Stimulated activated effector memory CD8-positive, alpha-beta T cell treated with anti-CD3 and anti-CD28 coated beads, Interleukin-12 subunit alpha, Interleukin-12 subunit beta, amount 100 ng/mL, for 72 hours (primary cell): ENCODE measurements at regions not wholly inside any gene's neighbourhood (a gene's known extent, or its start where the extent isn't known, plus 50 kb on each side); places are given as distances from the start of the nearest gene placed in this dataset.
"Not testable (repeated sequence)": the region's sequence is repeated elsewhere in the genome, so short reads cannot be mapped to it uniquely, and the experiment has no call there.

ENCODE experiments used
- ATAC-seq: fragments of 150-1000 bp; cut with Tn5 transposase; 2 replicates; pipeline ENCODE4 v1.10.0; 2021
- DNase-seq, 2 donors: peaks; one replicate each; pipeline ENCODE4 v3.0.0; 2021 to 2022; ENCODE audit warnings: low spot score in 2 of 2
- H3K27ac Mint-ChIP-seq: one replicate; pipeline ENCODE4 v1.8.0; 2022; ENCODE audit warnings: mild to moderate bottlenecking, mixed read lengths
- H3K36me3 Mint-ChIP-seq: one replicate; pipeline ENCODE4 v1.8.0; 2022; ENCODE audit warnings: mild to moderate bottlenecking, mixed read lengths
- H3K4me1 Mint-ChIP-seq: one replicate; pipeline ENCODE4 v1.8.0; 2022; ENCODE audit warnings: mixed read lengths
- H3K4me3 Mint-ChIP-seq: one replicate; pipeline ENCODE4 v1.8.0; 2022; ENCODE audit warnings: mild to moderate bottlenecking, mixed read lengths
- H3K9me3 Mint-ChIP-seq: one replicate; pipeline ENCODE4 v1.8.0; 2022; ENCODE audit warnings: mixed read lengths

- Mint-ChIP-seq H3K4me3 (no peak overlapping the region), H3K4me1 (no peaks in the 10 kb centered on the region), H3K9me3 (no peaks in the 10 kb centered on the region), H3K36me3 (no peaks in the 10 kb centered on the region), H3K27ac (no peak overlapping the region)
- no peak for ATAC-seq
- DNase-seq = no peak
Measured at GRCh38 chr12:131282292-131283080, 328.8 kb downstream of the ADGRD1 start.

- ATAC-seq (no peak), DNase-seq (no peak)
- Mint-ChIP-seq H3K4me3 (no peak overlapping the region), H3K36me3 (no peaks in the 10 kb centered on the region), H3K27ac (no peak overlapping the region), H3K4me1 (no peaks in the 10 kb centered on the region), H3K9me3 (no peaks in the 10 kb centered on the region)
Measured at GRCh38 chr12:131283191-131283861, 329.6 kb downstream of the ADGRD1 start.

- not testable (repeated sequence) for H3K4me1 Mint-ChIP-seq, H3K4me3 Mint-ChIP-seq, H3K36me3 Mint-ChIP-seq, H3K9me3 Mint-ChIP-seq, H3K27ac Mint-ChIP-seq, DNase-seq
- ATAC-seq = peak; percentile 48
Measured at GRCh38 chr12:131283862-131284825, 330.4 kb downstream of the ADGRD1 start.

- ATAC-seq, H3K36me3 Mint-ChIP-seq, H3K4me3 Mint-ChIP-seq, H3K9me3 Mint-ChIP-seq, DNase-seq, H3K27ac Mint-ChIP-seq, H3K4me1 Mint-ChIP-seq: not testable (repeated sequence)
Measured at GRCh38 chr12:131284954-131285904, 331.5 kb downstream of the ADGRD1 start.

GRCh38 chr12:131285905-131286295 is 332.2 kb downstream of the ADGRD1 start:
- not testable (repeated sequence) for H3K4me1 Mint-ChIP-seq, H3K9me3 Mint-ChIP-seq, DNase-seq, ATAC-seq, H3K4me3 Mint-ChIP-seq, H3K36me3 Mint-ChIP-seq, H3K27ac Mint-ChIP-seq

GRCh38 chr12:131286301-131286700 is 332.6 kb downstream of the ADGRD1 start:
- H3K27ac Mint-ChIP-seq, DNase-seq, H3K4me3 Mint-ChIP-seq, H3K4me1 Mint-ChIP-seq, H3K36me3 Mint-ChIP-seq, ATAC-seq, H3K9me3 Mint-ChIP-seq: not testable (repeated sequence)

GRCh38 chr12:131287015-131287937 is 333.6 kb downstream of the ADGRD1 start:
- no peak overlapping the region for H3K4me3 Mint-ChIP-seq
- no peak overlapping the region for H3K27ac Mint-ChIP-seq
- H3K4me1 Mint-ChIP-seq = no peaks in the 10 kb centered on the region
- H3K9me3 Mint-ChIP-seq = no peaks in the 10 kb centered on the region
- no peaks in the 10 kb centered on the region for H3K36me3 Mint-ChIP-seq
- ATAC-seq (no peak), DNase-seq (no peak)

- Mint-ChIP-seq H3K4me1 (no peaks in the 10 kb centered on the region), H3K9me3 (no peaks in the 10 kb centered on the region), H3K27ac (no peak overlapping the region), H3K4me3 (no peak overlapping the region), H3K36me3 (no peaks in the 10 kb centered on the region)
- no peak for ATAC-seq
- DNase-seq = no peak
Measured at GRCh38 chr12:131287938-131288764, 334.4 kb downstream of the ADGRD1 start.

GRCh38 chr12:131288765-131289695 is 335.3 kb downstream of the ADGRD1 start:
- H3K27ac Mint-ChIP-seq, H3K36me3 Mint-ChIP-seq, H3K4me3 Mint-ChIP-seq, H3K9me3 Mint-ChIP-seq, H3K4me1 Mint-ChIP-seq, ATAC-seq, DNase-seq: not testable (repeated sequence)

GRCh38 chr12:131289807-131290206 is 336.1 kb downstream of the ADGRD1 start:
- H3K4me3 Mint-ChIP-seq, ATAC-seq, H3K9me3 Mint-ChIP-seq, H3K36me3 Mint-ChIP-seq, DNase-seq, H3K4me1 Mint-ChIP-seq, H3K27ac Mint-ChIP-seq: not testable (repeated sequence)

GRCh38 chr12:131290255-131290959 is 336.7 kb downstream of the ADGRD1 start:
- no peak for ATAC-seq
- H3K27ac Mint-ChIP-seq = no peak overlapping the region

More at GRCh38 chr12:131290255-131290959, 336.7 kb downstream of the ADGRD1 start:
- Mint-ChIP-seq H3K4me3 (no peak overlapping the region), H3K9me3 (no peaks in the 10 kb centered on the region), H3K4me1 (peaks cover 6% of the 10 kb centered on the region), H3K36me3 (no peaks in the 10 kb centered on the region)
- DNase-seq = no peak
